Islet of Langerhans (tissue), 1 donor: ENCODE measurements at regions not wholly inside any gene's neighbourhood (a gene's known extent, or its start where the extent isn't known, plus 50 kb on each side); places are given as distances from the start of the nearest gene placed in this dataset.

Source experiments
- FAIRE-seq: peaks from one replicate; lab custom pipeline; 2011; peaks lifted over from hg19 to GRCh38; lab: Jason Lieb, UNC

DNA sequence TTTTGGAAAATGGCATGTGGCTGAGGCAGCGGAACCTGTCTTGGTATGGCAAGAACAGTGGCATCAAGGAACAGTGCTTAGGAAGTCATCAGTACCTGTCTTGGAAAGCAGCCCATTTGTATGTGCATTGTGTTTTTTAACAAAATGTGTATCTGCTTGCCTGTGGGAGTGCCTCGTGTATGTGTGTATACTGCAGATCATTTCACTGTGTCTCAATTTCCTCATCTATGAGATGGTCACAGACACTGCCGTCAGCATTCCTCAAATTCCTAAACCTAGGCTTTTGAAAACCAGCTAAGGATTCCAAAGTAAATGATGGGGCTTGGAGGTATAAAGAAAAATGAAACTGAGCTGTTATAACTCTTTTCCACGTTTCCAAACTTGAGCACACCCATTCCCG is 441.3 kb downstream of the RND3 start:
- no peak for FAIRE-seq

DNA sequence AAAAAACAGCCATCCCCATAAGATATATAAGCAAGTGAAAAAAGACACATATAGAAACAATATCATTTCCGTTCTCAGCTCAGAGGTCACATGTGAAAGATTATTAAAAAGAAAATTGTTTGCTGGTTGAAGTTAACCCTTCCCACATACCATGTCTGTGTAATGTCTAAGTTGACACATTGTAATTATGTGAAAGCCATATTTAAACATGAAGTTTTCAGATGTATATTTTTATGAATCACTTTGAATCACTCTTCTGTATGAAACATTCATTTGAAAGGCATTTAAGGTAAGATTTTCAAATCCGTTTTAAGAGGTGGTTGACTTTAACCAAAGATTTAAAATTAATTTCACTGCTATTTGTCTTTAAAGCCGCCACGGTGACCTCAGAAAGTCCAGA is 441.9 kb downstream of the RND3 start:
- FAIRE-seq = no peak

DNA sequence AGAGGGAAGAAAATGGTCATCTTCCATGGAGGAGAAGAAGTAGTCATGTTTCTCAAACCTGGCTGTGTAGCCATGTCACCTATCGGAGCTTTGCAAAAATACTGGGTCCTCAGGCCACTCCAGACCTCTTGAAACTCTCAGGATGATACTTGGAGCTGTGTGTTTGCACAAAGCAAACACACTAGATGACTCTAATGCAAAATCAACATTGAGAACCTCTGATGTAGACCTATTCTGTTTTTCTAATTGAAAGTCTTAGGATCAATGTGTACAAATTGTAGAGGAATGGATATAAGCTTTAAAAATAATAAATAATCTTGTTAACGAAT is 444.3 kb downstream of the RND3 start:
- no peak for FAIRE-seq

DNA sequence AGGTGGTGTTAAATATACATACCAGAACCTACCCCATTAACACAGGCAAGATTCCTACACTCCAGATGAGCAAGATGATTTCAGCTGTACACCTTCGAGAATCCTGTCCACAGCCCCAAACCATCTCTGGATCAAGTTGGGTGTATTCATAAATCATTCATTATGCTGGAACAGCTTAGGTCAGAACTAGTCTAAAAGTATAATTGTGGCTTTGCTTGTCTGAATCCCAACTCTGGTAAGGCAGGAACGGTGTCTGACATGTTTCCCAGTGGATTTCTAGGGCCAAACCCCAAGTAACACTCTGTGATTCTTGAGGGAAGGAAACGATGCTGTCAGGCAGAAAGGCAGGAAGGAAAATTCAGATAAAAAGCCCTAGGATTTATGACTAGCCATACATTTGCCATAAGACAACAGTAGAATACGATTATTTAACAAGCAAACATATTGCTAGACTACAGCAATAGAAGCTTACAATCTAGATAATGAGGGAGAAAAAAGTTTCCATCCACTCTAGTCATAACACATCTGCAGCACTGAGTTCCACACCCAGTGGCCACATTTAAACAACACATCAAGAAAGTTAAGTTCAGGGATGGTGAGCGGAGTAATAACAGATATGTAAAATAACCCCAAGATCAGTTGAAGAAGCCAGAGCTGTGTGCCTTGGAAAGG is 444.8 kb downstream of the RND3 start:
- no peak for FAIRE-seq

DNA sequence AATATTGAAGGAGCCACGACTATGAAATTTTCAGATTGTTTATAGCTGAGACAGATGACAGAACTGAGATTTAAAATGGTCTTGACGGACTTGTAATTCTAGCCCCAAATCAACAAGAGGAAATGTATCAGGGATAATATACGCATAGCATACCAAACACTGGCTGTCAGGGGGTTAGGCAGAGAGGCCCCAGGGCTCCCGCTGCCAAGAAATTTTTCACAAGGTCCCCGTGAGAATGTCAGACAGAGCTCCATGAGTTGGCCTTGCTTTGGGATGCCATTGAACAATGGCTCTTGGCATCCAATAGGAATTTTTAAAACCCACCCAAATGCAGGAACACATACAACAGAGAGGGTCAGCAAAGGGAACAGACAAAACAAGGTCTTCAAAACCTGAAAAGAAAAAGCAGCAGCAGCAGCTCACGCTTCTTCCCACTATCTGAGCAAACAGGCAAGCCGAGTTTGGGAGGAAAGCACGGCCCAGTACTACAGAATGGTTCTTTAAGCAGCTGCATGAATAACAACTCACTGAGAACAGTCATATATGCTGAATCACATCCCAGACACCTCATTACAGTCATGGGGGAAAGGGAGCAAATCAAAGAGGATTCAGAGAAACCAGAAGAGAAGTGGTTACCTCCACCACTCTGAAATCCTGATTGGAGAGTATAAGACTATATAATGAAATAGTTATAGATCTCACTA is 445.6 kb downstream of the RND3 start:
- no peak for FAIRE-seq

DNA sequence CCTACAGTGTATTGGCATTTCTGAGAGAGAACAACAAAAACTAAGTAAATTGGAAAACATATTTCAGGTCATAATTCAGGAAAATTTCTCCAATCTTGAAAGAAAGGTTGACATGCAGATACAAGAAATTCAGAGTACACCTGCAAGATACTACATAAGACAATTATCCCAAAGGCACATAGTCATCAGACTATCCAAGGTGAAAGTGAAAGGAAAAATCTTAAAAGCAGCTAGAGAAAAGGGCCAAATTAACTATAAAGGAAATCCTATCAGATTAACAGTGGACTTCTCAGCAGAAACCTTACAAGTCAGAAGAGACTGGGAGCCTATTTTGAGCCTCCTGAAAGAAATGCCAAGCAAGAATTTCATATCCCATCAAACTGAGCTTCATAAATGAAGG is 449.0 kb upstream of the MMADHC start:
- FAIRE-seq = no peak

DNA sequence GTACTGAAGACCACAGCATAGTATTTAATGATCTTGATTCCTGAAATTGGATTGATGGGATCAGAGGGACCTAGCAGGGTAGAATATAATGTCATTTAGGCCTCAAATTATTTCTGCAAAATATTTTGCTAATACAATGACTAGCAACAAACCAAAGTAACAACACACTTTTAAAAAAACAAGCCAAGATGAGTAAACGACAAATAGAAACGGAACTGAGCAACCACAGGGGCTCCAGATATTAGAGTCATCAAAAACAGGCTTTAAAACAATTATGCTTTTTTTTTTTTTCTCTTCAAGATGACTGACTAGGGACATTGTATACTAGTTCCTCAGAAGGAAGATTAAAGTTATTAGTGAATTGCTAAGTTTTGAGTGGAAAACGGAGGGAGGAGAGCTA is 447.1 kb upstream of the MMADHC start:
- no peak for FAIRE-seq

DNA sequence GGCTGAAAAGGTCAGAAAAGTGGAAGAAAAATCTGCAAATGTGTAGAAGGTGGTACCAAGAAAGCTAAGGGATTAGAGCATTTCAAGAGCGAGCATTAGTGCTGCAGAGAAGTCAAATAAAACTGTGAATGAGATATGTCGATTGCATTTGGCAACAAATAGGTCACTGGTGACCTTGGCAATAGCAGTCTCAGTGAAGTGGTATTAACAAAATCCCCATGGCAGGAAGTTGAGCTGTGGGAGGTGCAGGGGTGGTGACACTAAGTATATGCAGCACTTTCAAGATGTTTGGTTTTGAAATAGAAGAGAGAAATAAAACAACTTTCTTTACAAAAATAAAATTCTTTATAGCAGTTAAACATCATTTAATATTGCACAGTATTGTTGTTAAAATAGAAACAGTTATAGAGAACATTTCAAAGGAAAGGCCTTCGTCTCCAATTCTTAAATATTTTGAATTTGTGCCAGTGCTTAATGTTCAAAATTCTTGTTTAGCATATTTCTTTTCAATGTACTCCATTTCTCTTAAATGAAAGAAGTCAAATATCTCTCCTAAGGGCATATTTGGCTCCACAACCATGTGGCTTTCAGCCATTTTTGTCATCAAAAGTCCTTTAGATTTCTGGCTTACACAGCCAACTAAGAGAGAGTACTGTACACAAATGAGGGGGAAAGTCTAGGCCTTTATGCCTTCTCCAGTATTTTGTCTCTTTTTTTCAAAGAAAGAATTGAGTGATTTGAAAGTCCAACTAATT is 443.0 kb upstream of the MMADHC start:
- FAIRE-seq = no peak

DNA sequence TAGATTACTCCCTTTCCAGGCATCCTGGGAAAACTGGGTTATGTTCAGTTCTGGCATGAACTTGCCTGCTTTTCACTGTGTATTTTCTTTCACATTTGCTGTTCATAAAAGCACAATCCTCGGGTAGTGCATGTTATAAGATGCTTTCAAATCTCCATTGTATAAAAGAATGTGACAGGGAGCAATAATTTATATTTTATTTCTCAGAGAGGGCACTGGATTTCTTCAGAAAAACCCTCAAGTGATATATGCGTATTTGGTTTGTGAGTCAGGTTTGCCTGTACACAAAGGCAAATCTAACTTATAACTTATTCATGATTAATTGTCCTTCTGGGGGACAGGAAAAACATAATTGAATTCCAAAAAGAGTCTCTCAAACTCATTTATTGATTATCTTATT is 440.7 kb upstream of the MMADHC start:
- no peak for FAIRE-seq

DNA sequence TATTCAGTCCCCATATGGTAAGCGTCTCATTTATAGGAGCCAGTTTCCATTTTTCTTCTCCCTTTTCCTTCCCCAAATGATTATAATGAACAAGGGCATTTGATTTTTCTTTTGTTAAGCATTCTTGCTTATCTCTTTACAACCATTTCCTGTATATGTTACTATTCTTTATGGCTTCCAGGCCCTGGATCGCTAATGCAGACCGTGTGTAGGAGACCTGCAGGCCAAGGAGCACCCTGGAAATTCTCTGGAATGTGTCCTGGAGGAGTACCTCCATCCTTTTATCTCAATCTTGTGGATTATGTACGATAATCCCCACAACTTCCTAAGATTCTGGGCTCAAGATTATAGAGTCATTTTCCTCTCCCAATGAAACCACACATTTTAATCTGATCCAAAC is 439.6 kb upstream of the MMADHC start:
- no peak for FAIRE-seq

DNA sequence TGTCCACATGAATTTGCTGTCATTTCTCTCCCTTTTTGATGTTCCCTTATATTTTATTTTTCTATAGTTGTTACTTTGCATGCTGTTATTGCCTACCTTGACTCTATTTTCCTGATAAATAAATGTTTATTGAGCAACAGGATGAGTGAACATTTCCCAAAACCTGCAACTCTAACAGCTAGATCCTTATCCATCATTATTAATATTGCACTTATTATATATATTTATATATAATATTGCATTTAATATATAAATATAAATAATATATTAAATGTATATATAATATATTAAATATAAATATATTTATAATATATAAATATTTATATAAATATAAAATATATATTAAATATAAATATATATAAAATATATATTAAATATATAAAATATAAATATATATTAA is 436.1 kb upstream of the MMADHC start:
- FAIRE-seq = no peak

DNA sequence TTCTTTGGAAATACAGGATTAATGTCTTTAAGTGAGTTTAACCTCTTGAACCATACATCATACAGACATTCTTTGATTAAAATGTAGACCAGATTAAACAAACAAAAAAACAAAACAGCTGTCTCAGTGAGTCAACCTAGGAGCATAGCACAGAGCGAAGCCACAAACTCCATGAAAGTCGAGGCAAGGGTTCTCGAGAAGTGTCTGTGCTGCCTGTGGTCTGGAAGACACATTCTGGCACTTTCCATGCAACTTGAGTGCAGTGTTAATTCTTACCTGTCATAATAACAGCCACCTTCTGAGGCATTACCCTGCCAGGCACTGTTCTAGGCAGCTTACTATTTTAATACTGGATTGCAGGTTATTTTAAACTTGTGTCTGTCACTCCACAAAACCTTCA is 435.5 kb upstream of the MMADHC start:
- no peak for FAIRE-seq

DNA sequence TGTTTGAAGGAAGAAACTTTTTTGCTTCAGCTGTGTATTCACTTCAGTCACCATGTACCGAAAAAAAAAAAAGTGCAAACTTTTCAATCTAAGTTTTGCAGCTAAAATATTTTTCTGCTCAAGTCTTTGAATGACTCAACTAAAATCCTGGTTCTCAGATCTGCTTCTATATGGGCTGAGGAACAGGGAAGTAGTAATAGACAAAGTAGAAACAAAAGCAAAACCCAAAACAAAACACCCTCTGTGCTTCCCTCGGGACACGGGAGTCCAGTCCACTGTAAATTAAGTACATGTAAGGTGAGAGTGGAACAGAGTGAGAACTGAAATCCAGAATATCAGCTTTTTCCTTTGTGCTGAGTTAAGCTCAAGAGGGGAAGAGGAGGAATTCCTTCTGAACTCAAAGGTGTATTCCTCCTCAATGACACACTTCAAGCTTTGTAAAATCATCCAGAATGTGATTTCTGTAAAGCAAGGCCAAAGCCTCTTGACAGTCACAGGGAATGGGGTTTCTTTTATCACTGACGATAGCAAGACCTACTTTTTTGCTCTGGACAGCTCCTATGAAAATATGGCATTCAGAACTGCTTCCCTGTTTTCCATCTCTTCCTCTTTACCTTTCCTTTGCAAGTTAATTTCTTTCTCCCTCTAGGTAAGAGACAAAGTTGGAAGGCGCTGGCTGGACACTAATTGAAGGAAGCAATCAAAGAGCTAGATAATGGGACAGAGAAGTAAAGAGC is 433.5 kb upstream of the MMADHC start:
- no peak for FAIRE-seq

DNA sequence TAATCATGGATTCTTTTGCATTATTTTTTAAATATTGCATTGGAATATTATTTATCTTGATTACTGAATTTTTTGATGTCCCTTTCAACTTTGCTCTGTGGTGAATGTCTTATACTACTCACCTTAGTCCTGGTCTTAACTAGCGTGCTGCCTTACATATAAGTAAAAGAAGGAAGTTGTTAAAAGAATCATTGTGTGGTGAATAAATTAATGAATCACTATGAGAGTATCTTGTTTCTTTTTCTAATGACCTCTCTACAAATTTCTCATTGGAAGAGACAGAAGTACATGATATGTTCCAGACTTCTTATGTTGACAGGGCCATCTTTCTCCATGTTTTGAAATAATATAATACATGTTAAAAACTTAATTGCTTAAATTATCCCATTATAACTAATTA is 432.6 kb upstream of the MMADHC start:
- no peak for FAIRE-seq

DNA sequence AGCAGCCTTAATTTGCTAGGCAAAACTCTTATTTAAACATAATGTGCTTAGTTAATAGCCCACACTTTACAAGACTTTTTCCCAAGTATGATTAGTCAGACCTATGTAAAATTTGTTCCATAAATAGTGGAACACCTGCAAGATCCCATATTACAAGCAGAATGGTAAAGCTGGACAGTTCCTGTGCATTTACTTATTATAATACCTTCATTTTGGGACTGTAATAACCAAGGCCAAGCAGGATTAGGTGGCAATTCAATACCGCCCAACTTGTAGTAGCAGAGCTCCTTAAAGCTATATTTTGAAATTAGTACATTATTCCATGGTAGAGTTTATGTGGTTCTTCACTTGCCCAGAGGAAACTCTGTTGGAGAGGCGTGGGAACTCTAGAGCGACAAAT is 431.5 kb upstream of the MMADHC start:
- FAIRE-seq = no peak

DNA sequence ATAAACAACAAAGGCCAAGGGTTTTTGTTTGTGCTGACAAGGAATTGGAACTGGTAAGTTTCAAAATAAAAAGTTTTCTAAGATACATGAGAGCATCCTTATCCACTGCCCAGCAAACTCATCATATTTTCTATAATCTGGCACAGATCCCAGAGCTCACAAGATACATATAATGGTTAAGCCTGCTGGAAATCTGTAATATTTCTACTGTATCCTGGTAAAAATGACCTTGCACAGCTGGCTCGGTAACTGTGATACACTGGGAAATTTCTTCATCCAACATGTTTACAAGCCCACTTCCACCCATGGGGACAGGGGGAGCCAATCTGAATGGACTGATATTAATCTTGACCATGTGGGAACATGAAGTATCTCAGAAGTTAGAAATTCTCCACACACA is 425.4 kb upstream of the MMADHC start:
- no peak for FAIRE-seq

DNA sequence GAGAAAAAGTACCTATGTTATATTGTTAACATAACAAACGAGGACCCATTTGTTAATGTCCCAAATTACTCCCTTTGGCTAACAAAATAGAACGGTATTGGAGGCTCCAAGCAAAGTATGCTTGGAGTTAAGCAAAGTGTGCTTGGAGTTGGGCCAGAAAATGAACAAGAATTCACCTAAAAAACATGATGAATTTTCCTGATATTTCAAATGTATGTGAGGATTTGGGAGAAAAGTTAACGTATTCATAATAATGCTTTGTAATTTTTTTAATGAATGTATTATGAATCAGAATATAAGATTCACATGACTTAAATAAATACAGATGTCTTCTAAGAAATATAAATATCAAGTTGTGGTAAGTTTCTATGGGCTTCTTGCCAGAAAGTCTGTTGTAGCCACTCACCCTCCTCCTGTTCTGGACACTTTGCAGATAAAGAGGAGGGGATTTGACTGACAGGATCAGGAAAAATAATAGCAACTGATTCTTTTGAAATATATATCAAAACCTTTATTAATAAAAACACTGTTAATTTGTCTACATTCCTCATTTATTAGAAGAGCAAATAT is 423.7 kb upstream of the MMADHC start:
- no peak for FAIRE-seq

DNA sequence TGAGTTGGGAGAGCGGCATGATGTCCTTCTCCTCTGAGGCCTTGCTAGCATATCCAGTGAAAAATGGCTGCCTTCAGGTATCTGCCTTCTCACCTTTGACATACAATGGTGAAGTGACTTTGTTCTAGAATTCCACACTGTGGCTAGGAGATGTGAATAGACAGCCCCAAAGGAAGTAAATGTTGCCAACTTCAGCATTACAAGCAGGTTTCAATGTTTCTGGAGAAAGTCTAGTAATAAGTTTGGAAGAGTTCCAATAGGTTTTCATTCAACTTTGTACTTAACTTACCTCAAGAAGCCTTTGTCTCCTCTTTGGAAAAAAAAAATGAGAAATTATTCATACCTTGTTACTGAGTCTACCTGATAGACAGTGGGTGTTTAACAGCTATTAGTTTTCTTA is 421.3 kb upstream of the MMADHC start:
- no peak for FAIRE-seq

DNA sequence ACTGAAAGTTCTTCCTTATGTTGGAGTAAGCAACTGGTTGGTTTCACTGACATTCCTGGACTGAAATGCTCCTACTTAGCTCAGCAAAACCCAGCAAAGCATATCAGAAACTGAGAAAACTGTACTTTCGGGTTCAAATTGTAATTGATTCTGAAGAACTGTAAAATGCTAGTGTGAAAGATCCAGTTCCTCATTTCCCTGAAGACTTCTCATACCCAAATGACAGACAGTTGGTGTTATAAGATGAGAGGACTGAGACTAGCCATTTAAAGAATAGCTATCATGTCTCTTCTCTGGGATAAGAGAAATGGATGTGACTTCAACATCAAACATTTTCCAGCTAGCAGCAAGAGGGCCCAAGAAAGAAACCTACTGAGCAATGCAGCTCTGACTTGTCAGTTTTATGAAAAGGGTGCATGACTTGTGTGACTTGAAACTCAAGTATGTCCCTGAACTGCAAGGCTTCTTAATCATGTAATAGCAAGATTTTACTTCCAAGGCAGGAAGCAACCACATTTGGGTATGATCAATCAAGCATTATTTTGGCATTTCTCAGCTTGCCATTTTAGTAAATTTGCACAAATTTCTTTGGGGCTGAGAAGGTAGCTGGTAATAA is 420.3 kb upstream of the MMADHC start:
- no peak for FAIRE-seq

DNA sequence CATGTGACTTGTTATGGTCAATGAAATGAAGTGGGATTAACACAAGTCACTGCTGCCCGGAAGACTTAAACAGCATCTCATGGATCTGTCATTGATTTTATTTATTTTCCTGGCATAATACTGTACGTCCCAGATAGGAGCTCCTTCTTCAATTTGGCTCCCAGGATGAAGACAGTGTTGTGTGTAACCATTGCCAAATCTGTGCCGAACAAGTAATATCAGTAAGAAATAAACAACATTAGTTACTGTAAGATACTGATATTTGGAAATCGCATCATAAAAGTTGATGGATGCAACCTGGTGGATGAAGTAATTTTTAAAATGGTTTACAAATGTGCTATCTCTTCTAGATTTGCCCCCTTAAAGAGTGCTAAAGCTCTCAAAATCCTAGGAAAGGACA is 419.0 kb upstream of the MMADHC start:
- FAIRE-seq = no peak

DNA sequence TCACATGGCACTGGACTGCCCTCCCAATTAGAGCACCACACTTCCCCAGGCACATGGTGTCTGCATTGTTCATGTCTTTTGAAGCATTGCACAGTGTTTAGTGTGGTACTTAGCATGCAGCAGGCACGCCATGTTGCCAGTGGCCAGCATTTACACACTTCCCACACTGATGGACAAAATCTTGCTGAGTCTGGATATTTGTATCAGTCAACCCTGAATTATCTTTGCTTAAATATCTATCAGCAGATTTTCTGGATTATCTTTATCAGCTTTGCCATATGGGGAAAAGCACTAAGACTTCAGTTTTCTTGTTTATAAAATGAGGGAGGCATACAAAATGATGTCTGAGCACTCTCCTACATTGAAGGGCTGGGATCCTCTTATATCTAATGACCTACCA is 416.0 kb upstream of the MMADHC start:
- no peak for FAIRE-seq

DNA sequence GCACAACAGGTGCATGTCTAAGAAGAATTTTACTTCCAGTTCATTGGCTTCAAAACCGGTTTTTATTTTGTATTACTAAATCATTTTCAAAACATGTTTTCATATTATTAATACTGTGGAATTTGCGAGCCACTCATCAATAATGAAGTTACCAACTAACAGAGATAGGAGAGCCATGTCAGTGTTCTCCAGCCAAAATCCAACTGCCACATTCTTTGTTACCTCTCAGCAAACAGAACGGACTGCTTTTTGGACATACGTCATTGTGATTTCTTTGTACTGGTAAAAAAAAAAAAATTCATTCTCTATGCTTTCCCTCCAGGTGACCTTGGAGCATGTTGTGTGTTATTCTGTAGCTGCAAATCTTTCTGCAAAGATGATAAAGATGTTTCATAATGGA is 414.2 kb upstream of the MMADHC start:
- FAIRE-seq = no peak
